Activated effector memory CD4-positive, alpha-beta T cell treated with anti-CD3 and anti-CD28 coated beads, Interleukin-2, amount 50 U/mL, for 16 hours (primary cell): ENCODE measurements at regions not wholly inside any gene's neighbourhood (a gene's known extent, or its start where the extent isn't known, plus 50 kb on each side); places are given as distances from the start of the nearest gene placed in this dataset.

Experiments used
- DNase-seq: peaks from one replicate; pipeline ENCODE4 v3.0.0-alpha.2; 2020

DNA sequence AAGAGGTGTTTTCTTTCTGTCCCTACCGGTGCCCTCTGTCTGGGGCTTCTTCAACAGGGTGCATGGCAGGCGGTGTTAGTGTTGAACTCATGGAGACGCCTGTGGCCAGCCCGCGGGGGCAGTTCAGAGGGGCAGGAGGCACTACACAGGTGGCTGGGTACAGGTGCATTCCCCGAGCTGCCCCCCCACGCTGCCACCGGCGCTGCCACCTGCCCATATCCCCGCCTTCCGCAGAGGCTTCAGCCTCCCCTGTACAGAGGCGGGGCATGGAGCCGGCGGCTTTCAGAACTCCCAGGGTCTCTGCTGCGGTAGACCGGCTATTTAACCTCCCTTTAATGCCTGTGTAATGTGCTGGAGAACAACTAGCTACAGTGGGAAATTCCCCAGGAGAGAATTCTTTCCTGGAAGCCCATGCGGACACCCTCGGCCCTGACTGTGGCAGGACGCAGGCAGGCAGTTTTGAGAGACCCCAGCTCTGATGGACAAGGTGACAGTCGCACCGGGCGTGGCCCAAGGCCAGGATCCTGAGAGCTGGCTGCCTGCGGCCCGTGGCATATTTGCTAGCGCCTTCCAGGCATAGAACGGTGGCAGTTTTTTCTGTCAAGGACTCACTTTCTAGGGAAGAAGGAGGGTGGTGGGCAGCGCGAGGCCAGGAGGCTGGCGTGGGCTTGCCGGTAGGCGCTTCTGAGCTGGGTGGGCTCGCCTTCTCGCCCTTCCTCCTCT, 53.7 kb upstream of the ZNF32 start:
- no peak for DNase-seq

DNA sequence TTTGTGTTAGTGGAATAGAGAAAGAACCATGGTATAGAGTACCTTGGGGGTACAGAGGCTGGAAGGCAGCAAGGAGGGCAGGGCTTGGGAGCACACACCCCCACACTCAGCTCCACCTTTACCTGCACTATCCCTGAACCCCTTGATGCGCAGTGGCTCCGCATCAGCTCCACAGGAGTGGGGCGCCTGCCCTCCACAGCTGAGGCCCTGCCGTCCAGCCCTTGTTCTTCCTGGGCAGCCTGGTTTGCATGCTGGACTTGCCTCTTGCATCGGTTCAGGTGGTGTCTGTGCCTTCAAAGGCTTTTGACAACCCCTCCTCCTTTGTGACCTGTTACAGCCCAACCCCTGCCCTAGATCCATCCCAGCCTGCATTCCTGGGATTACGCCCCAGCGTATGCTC, 52.6 kb upstream of the ZNF32 start:
- DNase-seq, result no peak

DNA sequence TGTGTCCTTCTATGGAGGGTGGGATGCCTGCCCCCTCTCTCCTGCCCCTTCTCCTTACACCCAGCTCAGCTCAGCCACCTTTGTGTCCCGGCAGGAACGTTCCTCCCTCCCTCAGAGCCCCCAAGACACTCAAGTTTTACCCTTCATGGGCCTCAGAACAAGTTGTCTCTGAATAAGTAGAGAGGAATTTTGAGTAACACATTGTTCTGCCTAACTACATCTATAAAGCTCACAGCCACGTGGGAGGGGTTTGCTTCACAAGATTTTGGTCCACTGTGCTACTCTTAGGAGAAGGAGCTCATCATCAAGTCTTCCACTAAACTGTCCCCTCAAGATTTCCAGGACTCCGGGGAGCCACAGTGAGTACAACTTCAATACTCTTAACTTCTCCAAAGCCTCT, 51.6 kb upstream of the ZNF32 start:
- DNase-seq, result no peak

DNA sequence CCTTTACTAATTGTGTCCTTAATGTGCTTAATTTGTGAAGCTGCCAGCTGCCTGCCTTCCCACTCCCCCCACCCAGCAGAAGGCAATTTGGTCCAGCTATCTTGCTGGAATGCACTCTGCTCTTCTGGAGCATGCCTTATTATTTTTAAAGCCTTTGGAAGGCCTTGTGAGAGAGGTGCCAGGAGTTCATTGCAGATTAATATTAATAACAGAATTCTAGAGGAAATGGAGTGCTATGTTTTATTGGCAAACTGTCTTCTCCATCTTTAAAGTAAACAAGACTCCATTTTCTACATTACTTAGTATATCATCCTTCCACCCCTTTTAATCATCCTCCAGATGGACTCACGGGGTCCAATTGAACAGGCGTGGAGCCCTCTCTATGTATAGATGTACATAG, 50.8 kb upstream of the ZNF32 start:
- DNase-seq, result no peak
